IMR-90 (cell line): ENCODE measurements at regions not wholly inside any gene's neighbourhood (a gene's known extent, or its start where the extent isn't known, plus 50 kb on each side); places are given as distances from the start of the nearest gene placed in this dataset.

Experiments
- ATAC-seq: fragments of 200-7000 bp; cut with Tn5 transposase; 2 replicates; pipeline ENCODE4 v1.9.1; 2020; ENCODE audit warnings: low read depth, mild to moderate bottlenecking, moderate library complexity
- BruUV-seq: library from RNA; stranded (reverse); fragments of 400-500 nt; replicated peaks from 2 replicates; lab custom pipeline; 2021; lab: Mats Ljungman, UMichigan
- CTCF ChIA-PET: fragments of 300-600 bp; formaldehyde crosslinking; extraction: SDS; loops from one replicate; lab custom pipeline; 2021; ENCODE audit warnings: antibody characterized with exemption; lab: Yijun Ruan, JAX
- POLR2A ChIA-PET: fragments of 300-600 bp; sonication (Branson Sonifier 250); formaldehyde crosslinking; loops from one replicate; lab custom pipeline; 2022; ENCODE audit warnings: antibody characterized with exemption; ENCODE audit not compliant: unreplicated experiment; lab: Charles Lee
- DNase-seq: peaks from one replicate; pipeline ENCODE4 v3.0.0; 2013
- H2AFZ ChIP-seq: replicated peaks from 2 replicates; pipeline ENCODE3; 2013; ENCODE audit warnings: low read length, mild to moderate bottlenecking; ENCODE audit not compliant: poor library complexity
- H2AK5ac ChIP-seq: 2 replicates; pipeline ENCODE4 v1.6.1; 2013; ENCODE audit warnings: low read depth, low read length, inconsistent platforms
- H2AK9ac ChIP-seq: replicated peaks from 2 replicates; pipeline ENCODE3; 2013; ENCODE audit warnings: mild to moderate bottlenecking, low read depth, low read length, moderate library complexity; ENCODE audit not compliant: poor library complexity
- H2BK120ac ChIP-seq: 2 replicates; pipeline ENCODE4 v1.6.1; 2013; ENCODE audit warnings: low read depth, low read length, inconsistent platforms
- H2BK15ac ChIP-seq: 3 replicates; pipeline ENCODE4 v1.6.1; 2013; ENCODE audit warnings: low read depth, low read length, inconsistent platforms
- H2BK20ac ChIP-seq: 2 replicates; pipeline ENCODE4 v1.6.1; 2013; ENCODE audit warnings: low read depth, mild to moderate bottlenecking, inconsistent platforms, low read length, moderate library complexity
- H2BK5ac ChIP-seq: 2 replicates; pipeline ENCODE4 v1.6.1; 2013; ENCODE audit warnings: mild to moderate bottlenecking, low read depth, low read length, inconsistent platforms; ENCODE audit not compliant: poor library complexity, severe bottlenecking
- H3K14ac ChIP-seq: replicated peaks from 2 replicates; pipeline ENCODE4 v1.6.1; 2013; ENCODE audit warnings: low read depth, low read length, inconsistent platforms
- H3K18ac ChIP-seq: 2 replicates; pipeline ENCODE4 v1.6.1; 2013; ENCODE audit warnings: low read depth, low read length, control low read depth
- H3K23ac ChIP-seq: 2 replicates; pipeline ENCODE4 v1.6.1; 2013; ENCODE audit warnings: low read depth, low read length, inconsistent platforms
- H3K27ac ChIP-seq: 2 replicates; pipeline ENCODE4 v1.5.1; 2013; ENCODE audit warnings: mild to moderate bottlenecking, control low read depth, low read length; ENCODE audit not compliant: insufficient read depth
- H3K27me3 ChIP-seq: 2 replicates; pipeline ENCODE4 v1.6.1; 2013; ENCODE audit warnings: low read length; ENCODE audit not compliant: control insufficient read depth, insufficient read depth
- H3K36me3 ChIP-seq: 2 replicates; pipeline ENCODE4 v1.6.1; 2013; ENCODE audit warnings: low read length, mixed read lengths; ENCODE audit not compliant: control insufficient read depth, insufficient read depth
- H3K4ac ChIP-seq: 2 replicates; pipeline ENCODE4 v1.6.1; 2013; ENCODE audit warnings: low read depth, low read length, inconsistent platforms
- H3K4me1 ChIP-seq: 2 replicates; pipeline ENCODE4 v1.6.1; 2013; ENCODE audit warnings: low read length, mixed read lengths; ENCODE audit not compliant: control insufficient read depth, insufficient read depth
- H3K4me2 ChIP-seq: 2 replicates; pipeline ENCODE4 v1.6.1; 2013; ENCODE audit warnings: low read depth, mild to moderate bottlenecking, control low read depth, low read length, moderate library complexity
- H3K4me3 ChIP-seq: 2 replicates; pipeline ENCODE4 v1.5.1; 2013; ENCODE audit warnings: low read depth, mild to moderate bottlenecking, control low read depth, low read length, moderate library complexity; ENCODE audit not compliant: insufficient read depth
- H3K56ac ChIP-seq: 2 replicates; pipeline ENCODE4 v1.6.1; 2013; ENCODE audit warnings: low read length, inconsistent platforms; ENCODE audit not compliant: insufficient read depth; ENCODE audit errors: extremely low read depth
- H3K79me1 ChIP-seq, 2 experiments: 2 replicates each; pipeline ENCODE4 v1.6.1; 2013; ENCODE audit warnings: low read length in 2 of 2, inconsistent platforms in 1 of 2, low read depth in 1 of 2
- H3K9ac ChIP-seq: 2 replicates; pipeline ENCODE4 v1.6.1; 2013; ENCODE audit warnings: low read depth, low read length, control low read depth
- H3K9me1 ChIP-seq: 2 replicates; pipeline ENCODE4 v1.6.1; 2013; ENCODE audit warnings: low read length, inconsistent platforms; ENCODE audit not compliant: insufficient read depth
- H3K9me3 ChIP-seq: 2 replicates; pipeline ENCODE4 v1.6.1; 2013; ENCODE audit warnings: low read length; ENCODE audit not compliant: control insufficient read depth, insufficient read depth
- H4K20me1 ChIP-seq: 2 replicates; pipeline ENCODE4 v1.6.1; 2013; ENCODE audit warnings: low read length, inconsistent platforms; ENCODE audit not compliant: insufficient read depth
- H4K5ac ChIP-seq: 2 replicates; pipeline ENCODE4 v1.6.1; 2013; ENCODE audit warnings: mild to moderate bottlenecking, low read depth, low read length, control low read depth
- H4K8ac ChIP-seq, 2 experiments: 2 replicates each; pipeline ENCODE4 v1.6.1; 2013; ENCODE audit warnings: low read depth in 2 of 2, low read length in 2 of 2, control low read depth in 1 of 2, inconsistent platforms in 1 of 2
- H4K91ac ChIP-seq: 2 replicates; pipeline ENCODE4 v1.6.1; 2013; ENCODE audit warnings: low read depth, low read length, inconsistent platforms; ENCODE audit not compliant: insufficient read depth
- BHLHE40 ChIP-seq: fragments of 150-350 bp; IDR thresholded peaks from 2 replicates; pipeline ENCODE4 v1.6.1; 2016; ENCODE audit warnings: mild to moderate bottlenecking, low read depth, low read length
- CEBPB ChIP-seq: IDR thresholded peaks from 2 replicates; pipeline ENCODE4 v1.6.1; 2012; ENCODE audit warnings: low read depth, low read length, improper control_type of control experiment
- CHD1 ChIP-seq: IDR thresholded peaks from 2 replicates; pipeline ENCODE4 v1.6.1; 2012; ENCODE audit warnings: low read depth, low read length, improper control_type of control experiment
- CTCF ChIP-seq: conservative IDR thresholded peaks from 2 replicates; pipeline ENCODE4 v1.5.1; 2012; ENCODE audit warnings: mild to moderate bottlenecking, low read depth, low read length, improper control_type of control experiment
- ELK1 ChIP-seq: fragments of 150-350 bp; IDR thresholded peaks from 2 replicates; pipeline ENCODE4 v1.6.1; 2016; ENCODE audit warnings: low read depth, mild to moderate bottlenecking, low read length, moderate library complexity, borderline replicate concordance
- FOS ChIP-seq: fragments of 150-350 bp; IDR thresholded peaks from 2 replicates; pipeline ENCODE4 v1.6.1; 2016; ENCODE audit warnings: low read depth, low read length
- MAFK ChIP-seq: IDR thresholded peaks from 2 replicates; pipeline ENCODE4 v1.6.1; 2012; ENCODE audit warnings: low read depth, low read length, improper control_type of control experiment
- MAZ ChIP-seq: IDR thresholded peaks from 2 replicates; pipeline ENCODE4 v1.6.1; 2012; ENCODE audit warnings: low read depth, mild to moderate bottlenecking, low read length, improper control_type of control experiment, moderate library complexity, borderline replicate concordance
- MXI1 ChIP-seq: IDR thresholded peaks from 2 replicates; pipeline ENCODE4 v1.6.1; 2012; ENCODE audit warnings: low read depth, mild to moderate bottlenecking, low read length, moderate library complexity, borderline replicate concordance
- NFE2L2 ChIP-seq: fragments of 150-350 bp; IDR thresholded peaks from 2 replicates; pipeline ENCODE4 v1.6.1; 2016; ENCODE audit warnings: low read depth, mild to moderate bottlenecking, low read length
- POLR2A ChIP-seq: IDR thresholded peaks from 2 replicates; pipeline ENCODE4 v1.6.1; 2012; ENCODE audit warnings: mild to moderate bottlenecking, low read depth, low read length
- RAD21 ChIP-seq: IDR thresholded peaks from 2 replicates; pipeline ENCODE4 v1.6.1; 2012; ENCODE audit warnings: low read length, improper control_type of control experiment
- RCOR1 ChIP-seq: IDR thresholded peaks from 2 replicates; pipeline ENCODE4 v1.6.1; 2012; ENCODE audit warnings: mild to moderate bottlenecking, low read length, improper control_type of control experiment; ENCODE audit not compliant: insufficient replicate concordance
- RFX5 ChIP-seq: IDR thresholded peaks from 2 replicates; pipeline ENCODE4 v1.8.0; 2012; ENCODE audit warnings: low read depth, mild to moderate bottlenecking, low read length, moderate library complexity
- SMC3 ChIP-seq: fragments of 150-350 bp; IDR thresholded peaks from 2 replicates; pipeline ENCODE4 v1.6.1; 2016; ENCODE audit warnings: low read depth, mild to moderate bottlenecking, antibody characterized with exemption, low read length, moderate library complexity
- USF2 ChIP-seq: fragments of 150-350 bp; IDR thresholded peaks from 2 replicates; pipeline ENCODE4 v1.6.1; 2017; ENCODE audit warnings: mild to moderate bottlenecking, antibody characterized with exemption, low read length, low read depth
- WGBS, 2 experiments: methylation state at CpG; one replicate each; pipeline versions ENCODE4 v1.1.5 to v1.1.7; 2013; ENCODE audit warnings: missing lambda C conversion rate in 2 of 2; ENCODE audit not compliant: insufficient read length in 1 of 2; ENCODE audit errors: extremely low coverage in 2 of 2; 5-methylcytosine and 5-hydroxymethylcytosine counted together
- dilution Hi-C: fragments of 300-500 bp; cut with HindIII; formaldehyde crosslinking; loops from one replicate; pipeline ENCODE4 v1.14.3; 2018; ENCODE audit warnings: low sequenced_read_pairs; ENCODE audit not compliant: unreplicated experiment
- in situ Hi-C: fragments of 300-500 bp; cut with MboI; formaldehyde crosslinking; loops from 3 replicates; pipeline ENCODE4 v1.14.3; 2019; ENCODE audit warnings: low sequenced_read_pairs, inconsistent platforms, mixed read lengths
- intact Hi-C: fragments of 100-400 bp; cut with micrococcal nuclease; formaldehyde crosslinking; loops from 2 replicates; pipeline ENCODE4 v1.10.0; 2022

GRCh38 chr1:95668165-95668564 is 434.2 kb downstream of the RWDD3 start:
- no peak for TF ChIP-seq MAFK
- no peak for TF ChIP-seq SMC3
- no peak for TF ChIP-seq BHLHE40
- no peak for TF ChIP-seq NFE2L2
- TF ChIP-seq MAZ: no peak
- no peak for TF ChIP-seq CTCF
- no peak for TF ChIP-seq RAD21
- no peak for TF ChIP-seq USF2
- TF ChIP-seq RCOR1: no peak
- no peak for TF ChIP-seq CHD1
- no peak for TF ChIP-seq POLR2A
- no peak for TF ChIP-seq FOS
- TF ChIP-seq MXI1: no peak
- no peak for TF ChIP-seq ELK1
- TF ChIP-seq RFX5: no peak
- no peak for TF ChIP-seq CEBPB
- H3K23ac ChIP-seq: no peak overlapping the region
- no peak overlapping the region for H3K4me2 ChIP-seq

More at GRCh38 chr1:95668165-95668564, 434.2 kb downstream of the RWDD3 start:
- H3K14ac ChIP-seq: no peak overlapping the region
- H3K9me3 ChIP-seq: no peaks in the 10 kb centered on the region
- H2BK5ac ChIP-seq: no peak overlapping the region
- no peak overlapping the region for H2BK120ac ChIP-seq
- dilution Hi-C loops: no loop called here
- no peak overlapping the region for H3K4me3 ChIP-seq
- no peak overlapping the region for H2AFZ ChIP-seq
- no peak overlapping the region for H3K27ac ChIP-seq
- H3K9ac ChIP-seq: no peak overlapping the region
- in situ Hi-C loops: no loop called here
- CTCF ChIA-PET: no interaction called here
- intact Hi-C loops: no loop called here
- ATAC-seq: no peak
- H3K56ac ChIP-seq: no peak overlapping the region
- BruUV-seq: no TSS peak
- H3K4me1 ChIP-seq: no peaks in the 10 kb centered on the region
- H3K27me3 ChIP-seq: no peaks in the 10 kb centered on the region
- no peak for DNase-seq
- H3K9me1 ChIP-seq: no peaks in the 10 kb centered on the region
- no peak overlapping the region for H4K91ac ChIP-seq
- H2BK20ac ChIP-seq: no peak overlapping the region
- no peaks in the 10 kb centered on the region for H3K36me3 ChIP-seq
- no peaks in the 10 kb centered on the region for H3K79me1 ChIP-seq
- H3K4ac ChIP-seq: no peak overlapping the region
- WGBS, 2 experiments: no CpG with 5 or more reads among the region's 3 CpGs
- H2AK9ac ChIP-seq: no peak overlapping the region
- H3K18ac ChIP-seq: no peak overlapping the region
- no peak overlapping the region for H2BK15ac ChIP-seq
- H4K8ac ChIP-seq: no peak overlapping the region
- no peak overlapping the region for H4K5ac ChIP-seq
- H4K20me1 ChIP-seq: no peaks in the 10 kb centered on the region
- POLR2A ChIA-PET: no interaction called here
- no peak overlapping the region for H2AK5ac ChIP-seq
